Neural cell (in vitro differentiated cells): ENCODE measurements at regions not wholly inside any gene's neighbourhood (a gene's known extent, or its start where the extent isn't known, plus 50 kb on each side); places are given as distances from the start of the nearest gene placed in this dataset.

Experiments used
- H2AFZ ChIP-seq: fragments of 200-600, 300-800 bp; sonication (generic), shearing (Covaris generic); 2 replicates; pipeline ENCODE4 v1.6.0; 2014; ENCODE audit warnings: low read depth, mild to moderate bottlenecking, antibody characterized with exemption, low read length, moderate library complexity
- H3F3A ChIP-seq: fragments of 200-600 bp; shearing (Covaris generic); 2 replicates; pipeline ENCODE4 v1.6.1; 2016; ENCODE audit warnings: mild to moderate bottlenecking, moderate library complexity, mixed read lengths, antibody characterized with exemption, low read length; ENCODE audit not compliant: insufficient read depth, poor library complexity, severe bottlenecking
- H3K27ac ChIP-seq: fragments of 200-600, 300-800 bp; sonication (generic), shearing (Covaris generic); 2 replicates; pipeline ENCODE4 v1.5.1; 2014; ENCODE audit warnings: mild to moderate bottlenecking, low read length, moderate library complexity
- H3K27me3 ChIP-seq: fragments of 300-800, 200-600 bp; sonication (generic), shearing (Covaris generic); 2 replicates; pipeline ENCODE4 v1.6.0; 2014; ENCODE audit warnings: mild to moderate bottlenecking, low read depth, low read length, moderate library complexity; ENCODE audit not compliant: insufficient read depth
- H3K36me3 ChIP-seq: fragments of 300-800, 200-600 bp; sonication (generic), shearing (Covaris generic); 2 replicates; pipeline ENCODE4 v1.5.1; 2014; ENCODE audit warnings: mild to moderate bottlenecking, antibody characterized with exemption, low read length, moderate library complexity; ENCODE audit not compliant: insufficient read depth
- H3K4me2 ChIP-seq: fragments of 300-800, 200-600 bp; sonication (generic), shearing (Covaris generic); 2 replicates; pipeline ENCODE4 v1.6.0; 2014; ENCODE audit warnings: mild to moderate bottlenecking, low read length
- H3K4me3 ChIP-seq: fragments of 300-800, 200-600 bp; sonication (generic), shearing (Covaris generic); 2 replicates; pipeline ENCODE4 v1.5.1; 2014; ENCODE audit warnings: mild to moderate bottlenecking, low read length, moderate library complexity
- H3K79me2 ChIP-seq: fragments of 200-600 bp; shearing (Covaris generic); replicated peaks from 2 replicates; pipeline ENCODE4 v1.6.0; 2014; ENCODE audit warnings: mild to moderate bottlenecking, low read length, moderate library complexity; ENCODE audit not compliant: insufficient read depth
- H3K9ac ChIP-seq: fragments of 300-800, 200-600 bp; sonication (generic), shearing (Covaris generic); 2 replicates; pipeline ENCODE4 v1.6.1; 2016; ENCODE audit warnings: mild to moderate bottlenecking, low read length, mixed read lengths
- H3K9me2 ChIP-seq: fragments of 200-600 bp; shearing (Covaris generic); 2 replicates; pipeline ENCODE4 v1.6.1; 2016; ENCODE audit warnings: mild to moderate bottlenecking, low read length, mixed read lengths; ENCODE audit not compliant: insufficient read depth
- H3K9me3 ChIP-seq: fragments of 200-600, 300-800 bp; sonication (generic), shearing (Covaris generic); 2 replicates; pipeline ENCODE4 v1.6.1; 2016; ENCODE audit warnings: mild to moderate bottlenecking, mixed run types, low read length, moderate library complexity, mixed read lengths
- H4K20me1 ChIP-seq: fragments of 200-600 bp; shearing (Covaris generic); 2 replicates; pipeline ENCODE4 v1.6.1; 2016; ENCODE audit warnings: mild to moderate bottlenecking, mixed run types; ENCODE audit not compliant: insufficient read depth
- EP300 ChIP-seq: fragments of 450-650 bp; conservative IDR thresholded peaks from 2 replicates; pipeline ENCODE4 v1.6.1; 2014; ENCODE audit warnings: antibody characterized with exemption, mild to moderate bottlenecking, moderate library complexity; ENCODE audit not compliant: poor library complexity, severe bottlenecking
- EZH2 ChIP-seq: fragments of 200-600, 300-800 bp; shearing (Covaris generic), sonication (generic); IDR thresholded peaks from 2 replicates; pipeline ENCODE4 v1.6.1; 2014; ENCODE audit warnings: antibody characterized with exemption, low read length, borderline replicate concordance, mild to moderate bottlenecking; ENCODE audit not compliant: insufficient read depth, poor library complexity, severe bottlenecking
- MXI1 ChIP-seq: fragments of 450-650 bp; conservative IDR thresholded peaks from 2 replicates; pipeline ENCODE4 v1.6.1; 2014; ENCODE audit warnings: antibody characterized with exemption, mild to moderate bottlenecking; ENCODE audit not compliant: poor library complexity, severe bottlenecking
- POLR2AphosphoS5 ChIP-seq: IDR thresholded peaks from 2 replicates; pipeline ENCODE4 v1.6.1; 2012
- RAD21 ChIP-seq: fragments of 450-650 bp; conservative IDR thresholded peaks from 2 replicates; pipeline ENCODE4 v1.6.1; 2014; ENCODE audit warnings: antibody characterized with exemption, mild to moderate bottlenecking, moderate library complexity
- REST ChIP-seq: IDR thresholded peaks from 2 replicates; pipeline ENCODE4 v1.6.1; 2012; ENCODE audit warnings: borderline replicate concordance
- SMC3 ChIP-seq: fragments of 450-650 bp; conservative IDR thresholded peaks from 2 replicates; pipeline ENCODE4 v1.6.1; 2014; ENCODE audit warnings: antibody characterized with exemption, mild to moderate bottlenecking, moderate library complexity; ENCODE audit not compliant: poor library complexity
- TAF1 ChIP-seq: IDR thresholded peaks from 2 replicates; pipeline ENCODE4 v1.6.1; 2012; ENCODE audit warnings: low read depth
- TF ChIP-seq, protein P1 (sequence below): fragments of 450-650 bp; IDR thresholded peaks from 2 replicates; pipeline ENCODE4 v1.5.1; 2014; ENCODE audit warnings: antibody characterized with exemption, mild to moderate bottlenecking, moderate library complexity; ENCODE audit not compliant: poor library complexity, severe bottlenecking

DNA sequence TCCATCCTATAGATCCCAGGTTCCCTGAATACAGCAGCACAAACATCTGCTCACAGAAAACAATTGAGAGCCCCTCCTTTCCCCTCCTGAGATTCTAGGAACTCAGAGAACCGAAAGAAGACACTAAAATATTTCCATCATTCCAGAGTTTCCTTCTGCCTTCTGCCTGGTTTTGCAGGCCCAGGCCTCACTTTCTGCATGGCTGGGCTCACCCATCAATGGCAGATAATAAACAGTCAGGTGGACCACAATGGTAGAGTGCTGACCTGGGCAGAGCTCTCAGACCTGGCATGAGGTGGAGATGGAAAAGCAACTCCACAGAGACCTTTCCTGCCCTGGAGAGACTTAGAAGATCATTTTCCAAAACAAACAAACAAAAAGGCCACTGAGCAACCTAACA is 389.1 kb downstream of the NXPE2 start:
- H3K9me3 ChIP-seq: no peaks in the 10 kb centered on the region
- H3K9ac ChIP-seq: no peak overlapping the region
- no peaks in the 10 kb centered on the region for H3F3A ChIP-seq
- no peak overlapping the region for H2AFZ ChIP-seq
- no peak overlapping the region for H3K4me3 ChIP-seq
- H3K36me3 ChIP-seq: no peaks in the 10 kb centered on the region
- H3K27me3 ChIP-seq: no peaks in the 10 kb centered on the region
- H3K4me2 ChIP-seq: no peak overlapping the region
- no peak overlapping the region for H3K27ac ChIP-seq
- H4K20me1 ChIP-seq: no peaks in the 10 kb centered on the region
- H3K9me2 ChIP-seq: no peaks in the 10 kb centered on the region
- no peaks in the 10 kb centered on the region for H3K79me2 ChIP-seq
- TF ChIP-seq MXI1 (no peak), EZH2 (no peak), EP300 (no peak), SMC3 (no peak), RAD21 (no peak), POLR2AphosphoS5 (no peak)
- TF ChIP-seq, protein P1, sequence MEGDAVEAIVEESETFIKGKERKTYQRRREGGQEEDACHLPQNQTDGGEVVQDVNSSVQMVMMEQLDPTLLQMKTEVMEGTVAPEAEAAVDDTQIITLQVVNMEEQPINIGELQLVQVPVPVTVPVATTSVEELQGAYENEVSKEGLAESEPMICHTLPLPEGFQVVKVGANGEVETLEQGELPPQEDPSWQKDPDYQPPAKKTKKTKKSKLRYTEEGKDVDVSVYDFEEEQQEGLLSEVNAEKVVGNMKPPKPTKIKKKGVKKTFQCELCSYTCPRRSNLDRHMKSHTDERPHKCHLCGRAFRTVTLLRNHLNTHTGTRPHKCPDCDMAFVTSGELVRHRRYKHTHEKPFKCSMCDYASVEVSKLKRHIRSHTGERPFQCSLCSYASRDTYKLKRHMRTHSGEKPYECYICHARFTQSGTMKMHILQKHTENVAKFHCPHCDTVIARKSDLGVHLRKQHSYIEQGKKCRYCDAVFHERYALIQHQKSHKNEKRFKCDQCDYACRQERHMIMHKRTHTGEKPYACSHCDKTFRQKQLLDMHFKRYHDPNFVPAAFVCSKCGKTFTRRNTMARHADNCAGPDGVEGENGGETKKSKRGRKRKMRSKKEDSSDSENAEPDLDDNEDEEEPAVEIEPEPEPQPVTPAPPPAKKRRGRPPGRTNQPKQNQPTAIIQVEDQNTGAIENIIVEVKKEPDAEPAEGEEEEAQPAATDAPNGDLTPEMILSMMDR: no peak

GRCh38 chr11:115067900-115068530 is 389.7 kb downstream of the NXPE2 start:
- TF ChIP-seq TAF1: no peak
- TF ChIP-seq RAD21: no peak
- TF ChIP-seq POLR2AphosphoS5: no peak
- no peak for TF ChIP-seq REST
- no peak for TF ChIP-seq EP300
- Histone ChIP-seq H3F3A (no peaks in the 10 kb centered on the region), H3K79me2 (no peaks in the 10 kb centered on the region), H3K9ac (no peak overlapping the region), H3K36me3 (no peaks in the 10 kb centered on the region), H3K27ac (no peak overlapping the region), H4K20me1 (no peaks in the 10 kb centered on the region), H3K9me3 (no peaks in the 10 kb centered on the region), H3K27me3 (no peaks in the 10 kb centered on the region), H2AFZ (no peak overlapping the region), H3K4me2 (no peak overlapping the region), H3K9me2 (no peaks in the 10 kb centered on the region), H3K4me3 (no peak overlapping the region)
